Neuronal stem cell (in vitro differentiated cells): ENCODE measurements at regions not wholly inside any gene's neighbourhood (a gene's known extent, or its start where the extent isn't known, plus 50 kb on each side); places are given as distances from the start of the nearest gene placed in this dataset.

ENCODE experiments used
- DNase-seq: peaks from one replicate; pipeline ENCODE4 v3.0.0-alpha.2; 2013; ENCODE audit warnings: low spot score
- H2AFZ ChIP-seq: one replicate; pipeline ENCODE4 v1.6.1; 2013; ENCODE audit warnings: mild to moderate bottlenecking, low read length, inconsistent platforms
- H2AK5ac ChIP-seq: 2 replicates; pipeline ENCODE4 v1.6.1; 2013; ENCODE audit warnings: low read depth, mild to moderate bottlenecking, inconsistent platforms, low read length, moderate library complexity, mixed read lengths
- H2BK120ac ChIP-seq: 2 replicates; pipeline ENCODE4 v1.6.1; 2013; ENCODE audit warnings: low read depth, mild to moderate bottlenecking, inconsistent platforms, low read length, moderate library complexity, mixed read lengths
- H2BK12ac ChIP-seq: one replicate; pipeline ENCODE4 v1.6.1; 2013; ENCODE audit warnings: low read length, inconsistent platforms
- H2BK15ac ChIP-seq: 2 replicates; pipeline ENCODE4 v1.6.1; 2013; ENCODE audit warnings: mild to moderate bottlenecking, low read length, inconsistent platforms, mixed read lengths
- H2BK5ac ChIP-seq: one replicate; pipeline ENCODE4 v1.6.1; 2013; ENCODE audit warnings: inconsistent platforms, mild to moderate bottlenecking, low read length, moderate library complexity
- H3K14ac ChIP-seq: one replicate; pipeline ENCODE4 v1.6.1; 2013; ENCODE audit warnings: low read length, inconsistent platforms
- H3K18ac ChIP-seq: 2 replicates; pipeline ENCODE4 v1.6.1; 2013; ENCODE audit warnings: low read length, inconsistent platforms
- H3K23ac ChIP-seq: 2 replicates; pipeline ENCODE4 v1.6.1; 2013; ENCODE audit warnings: low read depth, mild to moderate bottlenecking, mixed read lengths, low read length, inconsistent platforms; ENCODE audit not compliant: poor library complexity
- H3K27ac ChIP-seq: replicated peaks from 3 replicates; pipeline ENCODE4 v1.5.1; 2013; ENCODE audit warnings: low read length, inconsistent platforms
- H3K27me3 ChIP-seq, 3 experiments: 2 replicates each; pipeline ENCODE4 v1.6.1; 2013; ENCODE audit warnings: low read length in 3 of 3, mild to moderate bottlenecking in 2 of 3, inconsistent platforms in 1 of 3, low read depth in 1 of 3, mixed read lengths in 1 of 3, moderate library complexity in 1 of 3; ENCODE audit not compliant: control insufficient read depth in 3 of 3, insufficient read depth in 3 of 3
- H3K36me3 ChIP-seq, 2 donors: replicated peaks in 1 of 2; 2 replicates each; pipeline ENCODE4 v1.6.1; 2013; ENCODE audit warnings: low read length in 2 of 2; ENCODE audit not compliant: control insufficient read depth in 2 of 2, insufficient read depth in 2 of 2
- H3K4ac ChIP-seq: 2 replicates; pipeline ENCODE4 v1.6.1; 2013; ENCODE audit warnings: inconsistent platforms, mild to moderate bottlenecking, low read length, moderate library complexity
- H3K4me1 ChIP-seq, 2 donors: 1 replicate in 1 of 2; 2 replicates in 1 of 2; pipeline ENCODE4 v1.6.1; 2013; ENCODE audit warnings: low read length in 2 of 2, low read depth in 1 of 2; ENCODE audit not compliant: control insufficient read depth in 2 of 2, insufficient read depth in 1 of 2
- H3K4me2 ChIP-seq: one replicate; pipeline ENCODE4 v1.6.1; 2013; ENCODE audit warnings: mild to moderate bottlenecking, low read length, inconsistent platforms; ENCODE audit not compliant: insufficient read depth, poor library complexity, severe bottlenecking
- H3K4me3 ChIP-seq, 2 donors: 2 replicates each; pipeline ENCODE4 v1.5.1; 2013; ENCODE audit warnings: low read length in 2 of 2, mild to moderate bottlenecking in 2 of 2, inconsistent platforms in 1 of 2, moderate library complexity in 1 of 2
- H3K79me1 ChIP-seq: one replicate; pipeline ENCODE4 v1.6.1; 2013; ENCODE audit warnings: low read depth, mild to moderate bottlenecking, inconsistent platforms, low read length, moderate library complexity
- H3K9ac ChIP-seq: one replicate; pipeline ENCODE4 v1.6.1; 2013; ENCODE audit warnings: mild to moderate bottlenecking, low read depth, low read length, inconsistent platforms; ENCODE audit not compliant: poor library complexity
- H3K9me3 ChIP-seq, 2 donors: replicated peaks in 1 of 2; 2 replicates each; pipeline versions ENCODE3 to v1.6.1; 2013; ENCODE audit warnings: low read length in 2 of 2, mild to moderate bottlenecking in 2 of 2, inconsistent platforms in 1 of 2, low read depth in 1 of 2, mixed read lengths in 1 of 2, moderate library complexity in 1 of 2; ENCODE audit not compliant: control insufficient read depth in 2 of 2, insufficient read depth in 1 of 2
- H4K8ac ChIP-seq: one replicate; pipeline ENCODE4 v1.6.1; 2013; ENCODE audit warnings: low read depth, mild to moderate bottlenecking, inconsistent platforms, low read length, moderate library complexity
- H4K91ac ChIP-seq: one replicate; pipeline ENCODE4 v1.6.1; 2013; ENCODE audit warnings: low read length, low read depth, mild to moderate bottlenecking, inconsistent platforms; ENCODE audit not compliant: poor library complexity
- WGBS, 2 donors: extraction: QIAGEN DNeasy Blood & Tissue Kit; methylation state at CpG; one replicate each; pipeline ENCODE4 v1.1.7; 2013; ENCODE audit warnings: missing lambda C conversion rate in 2 of 2, mixed read lengths in 1 of 2; ENCODE audit not compliant: insufficient read length in 2 of 2, insufficient replicate concordance in 1 of 2; ENCODE audit errors: extremely low coverage in 2 of 2; 5-methylcytosine and 5-hydroxymethylcytosine counted together

GRCh38 chr1:188363943-188364342 lies 1535.2 kb downstream of the PLA2G4A start:
- no peak overlapping the region for H3K27ac ChIP-seq
- H3K27me3 ChIP-seq: no peaks in the 10 kb centered on the region
- no CpG with 5 or more reads among the region's 4 CpGs for WGBS, 2 donors
- no peak overlapping the region for H2AK5ac ChIP-seq
- no peaks in the 10 kb centered on the region for H3K9me3 ChIP-seq
- no peak overlapping the region for H4K8ac ChIP-seq
- H3K4me2 ChIP-seq: no peak overlapping the region
- DNase-seq: no peak
- H3K23ac ChIP-seq: no peak overlapping the region
- no peak overlapping the region for H2AFZ ChIP-seq
- H3K14ac ChIP-seq: no peak overlapping the region
- no peak overlapping the region for H2BK15ac ChIP-seq
- H3K9ac ChIP-seq: no peak overlapping the region
- no peak overlapping the region for H2BK12ac ChIP-seq
- no peaks in the 10 kb centered on the region for H3K79me1 ChIP-seq
- no peak overlapping the region for H2BK5ac ChIP-seq
- no peak overlapping the region for H4K91ac ChIP-seq
- H3K36me3 ChIP-seq: no peaks in the 10 kb centered on the region
- no peak overlapping the region for H3K4me3 ChIP-seq
- no peak overlapping the region for H3K4ac ChIP-seq
- H3K18ac ChIP-seq: no peak overlapping the region
- H2BK120ac ChIP-seq: no peak overlapping the region
- H3K4me1 ChIP-seq: no peaks in the 10 kb centered on the region

- Histone ChIP-seq H3K18ac (no peak overlapping the region), H3K27me3 (no peaks in the 10 kb centered on the region), H3K4me1 (no peaks in the 10 kb centered on the region), H2BK5ac (no peak overlapping the region), H3K27ac (no peak overlapping the region), H3K9ac (no peak overlapping the region), H2AK5ac (no peak overlapping the region), H3K4me2 (no peak overlapping the region), H3K36me3 (no peaks in the 10 kb centered on the region), H3K23ac (no peak overlapping the region), H3K4ac (no peak overlapping the region), H3K14ac (no peak overlapping the region), H2BK120ac (no peak overlapping the region), H4K91ac (no peak overlapping the region), H4K8ac (no peak overlapping the region), H2BK15ac (no peak overlapping the region), H2BK12ac (no peak overlapping the region), H3K79me1 (no peaks in the 10 kb centered on the region), H3K4me3 (no peak overlapping the region), H3K9me3 (no peaks in the 10 kb centered on the region), H2AFZ (no peak overlapping the region)
- no peak for DNase-seq
- WGBS, 2 donors: no CpG with 5 or more reads among the region's 3 CpGs
Observed at GRCh38 chr1:188364927-188365449, 1536.2 kb downstream of the PLA2G4A start.

- Histone ChIP-seq H2BK5ac (no peak overlapping the region), H3K79me1 (no peaks in the 10 kb centered on the region), H2BK120ac (no peak overlapping the region), H3K4me3 (no peak overlapping the region), H3K9ac (no peak overlapping the region), H2BK12ac (no peak overlapping the region), H3K9me3 (no peaks in the 10 kb centered on the region), H3K27ac (no peak overlapping the region), H3K27me3 (no peaks in the 10 kb centered on the region), H3K4me1 (no peaks in the 10 kb centered on the region), H3K23ac (no peak overlapping the region), H4K91ac (no peak overlapping the region), H2AK5ac (no peak overlapping the region), H3K36me3 (no peaks in the 10 kb centered on the region), H3K14ac (no peak overlapping the region), H2BK15ac (no peak overlapping the region), H3K4ac (no peak overlapping the region), H3K18ac (no peak overlapping the region), H3K4me2 (no peak overlapping the region), H2AFZ (no peak overlapping the region), H4K8ac (no peak overlapping the region)
- no peak for DNase-seq
Observed at GRCh38 chr1:188365874-188366273, 1537.1 kb downstream of the PLA2G4A start.

GRCh38 chr1:188367661-188368060 lies 1538.9 kb downstream of the PLA2G4A start:
- no peaks in the 10 kb centered on the region for H3K36me3 ChIP-seq
- no peak for DNase-seq
- no peak overlapping the region for H2BK5ac ChIP-seq
- H3K9ac ChIP-seq: no peak overlapping the region
- H3K27ac ChIP-seq: no peak overlapping the region
- no peak overlapping the region for H2BK15ac ChIP-seq
- H3K4me1 ChIP-seq: no peaks in the 10 kb centered on the region
- no peak overlapping the region for H3K23ac ChIP-seq
- H2AK5ac ChIP-seq: no peak overlapping the region
- H3K4me3 ChIP-seq: no peak overlapping the region
- H3K14ac ChIP-seq: no peak overlapping the region
- H2BK12ac ChIP-seq: no peak overlapping the region
- WGBS, 2 donors: no CpG with 5 or more reads among the region's 2 CpGs
- H2AFZ ChIP-seq: no peak overlapping the region
- H4K91ac ChIP-seq: no peak overlapping the region
- no peak overlapping the region for H2BK120ac ChIP-seq
- no peak overlapping the region for H4K8ac ChIP-seq
- H3K79me1 ChIP-seq: no peaks in the 10 kb centered on the region
- no peaks in the 10 kb centered on the region for H3K9me3 ChIP-seq
- H3K18ac ChIP-seq: no peak overlapping the region
- no peak overlapping the region for H3K4me2 ChIP-seq
- H3K27me3 ChIP-seq: no peaks in the 10 kb centered on the region
- H3K4ac ChIP-seq: no peak overlapping the region
